PC-3 (cell line): ENCODE measurements at regions not wholly inside any gene's neighbourhood (a gene's known extent, or its start where the extent isn't known, plus 50 kb on each side); places are given as distances from the start of the nearest gene placed in this dataset.

Experiments used
- ATAC-seq: fragments of 200-7000 bp; cut with Tn5 transposase; 2 replicates; pipeline ENCODE4 v1.9.1; 2020; ENCODE audit warnings: mild to moderate bottlenecking, moderate library complexity
- BruUV-seq: library from RNA; stranded (reverse); fragments of 400-500 nt; replicated peaks from 2 replicates; lab custom pipeline; 2021; lab: Mats Ljungman, UMichigan
- CTCF ChIA-PET: fragments of 300-600 bp; sonication (Branson Sonifier 250); formaldehyde crosslinking; loops from one replicate; lab custom pipeline; 2022; ENCODE audit warnings: antibody characterized with exemption; lab: Charles Lee
- POLR2A ChIA-PET: fragments of 300-600 bp; sonication (Branson Sonifier 250); formaldehyde crosslinking; loops from one replicate; lab custom pipeline; 2022; ENCODE audit warnings: antibody characterized with exemption; ENCODE audit not compliant: unreplicated experiment; lab: Charles Lee
- DNase-seq: peaks from one replicate; pipeline ENCODE4 v3.0.0-alpha.2; 2015
- H2AFZ ChIP-seq: fragments of 300-600 bp; sonication (generic); 2 replicates; pipeline ENCODE4 v1.6.0; 2016; ENCODE audit warnings: antibody characterized with exemption, low read length
- H3F3A ChIP-seq: fragments of 300-600 bp; sonication (generic); one replicate; pipeline ENCODE4 v1.6.0; 2017; ENCODE audit warnings: antibody characterized with exemption, low read length, control low read depth, mild to moderate bottlenecking; ENCODE audit not compliant: unreplicated experiment
- H3K27ac ChIP-seq: fragments of 300-600 bp; sonication (generic); 2 replicates; pipeline ENCODE4 v1.5.1; 2016; ENCODE audit warnings: mild to moderate bottlenecking, low read length
- H3K27me3 ChIP-seq: fragments of 300-600 bp; sonication (generic); 2 replicates; pipeline ENCODE4 v1.6.1; 2016; ENCODE audit warnings: low read length, mixed read lengths
- H3K36me3 ChIP-seq: fragments of 300-600 bp; sonication (generic); 2 replicates; pipeline ENCODE4 v1.6.1; 2016; ENCODE audit warnings: low read depth, mixed run types, low read length, mixed read lengths
- H3K4me1 ChIP-seq: fragments of 300-600 bp; sonication (generic); 2 replicates; pipeline ENCODE4 v1.5.1; 2016; ENCODE audit warnings: low read length; ENCODE audit not compliant: insufficient read depth
- H3K4me2 ChIP-seq: fragments of 300-600 bp; sonication (generic); 2 replicates; pipeline ENCODE4 v1.6.0; 2016; ENCODE audit warnings: low read length
- H3K4me3 ChIP-seq: fragments of 300-600 bp; sonication (generic); 2 replicates; pipeline ENCODE4 v1.5.1; 2016; ENCODE audit warnings: mild to moderate bottlenecking, low read length, mixed read lengths
- H3K79me2 ChIP-seq: fragments of 300-600 bp; sonication (generic); 2 replicates; pipeline ENCODE4 v1.6.1; 2017; ENCODE audit warnings: low read length, mixed read lengths
- H3K9ac ChIP-seq: fragments of 300-600 bp; sonication (generic); 2 replicates; pipeline ENCODE4 v1.6.0; 2016; ENCODE audit warnings: mild to moderate bottlenecking, low read length
- H3K9me2 ChIP-seq: fragments of 300-600 bp; sonication (generic); replicated peaks from 2 replicates; pipeline ENCODE4 v1.6.1; 2016; ENCODE audit warnings: mixed run types, low read length, mixed read lengths
- H3K9me3 ChIP-seq: fragments of 300-600 bp; sonication (generic); 2 replicates; pipeline ENCODE4 v1.6.1; 2016; ENCODE audit warnings: low read length, mixed read lengths
- H4K20me1 ChIP-seq: fragments of 300-600 bp; sonication (generic); 2 replicates; pipeline ENCODE4 v1.6.1; 2016; ENCODE audit warnings: low read length, mixed read lengths
- CTCF ChIP-seq: fragments of 300-600 bp; sonication (generic); conservative IDR thresholded peaks from 2 replicates; pipeline ENCODE4 v1.5.1; 2017; ENCODE audit warnings: antibody characterized with exemption, low read depth, mild to moderate bottlenecking, low read length
- EZH2 ChIP-seq: fragments of 300-600 bp; sonication (generic); IDR thresholded peaks from one replicate; pipeline ENCODE4 v1.6.1; 2017; ENCODE audit warnings: antibody characterized with exemption, mild to moderate bottlenecking, low read length; ENCODE audit not compliant: unreplicated experiment
- EZH2phosphoT487 ChIP-seq: fragments of 300-600 bp; sonication (generic); IDR thresholded peaks from 2 replicates; pipeline ENCODE4 v1.6.1; 2018; ENCODE audit warnings: mild to moderate bottlenecking, antibody characterized with exemption, low read length, borderline replicate concordance
- intact Hi-C: fragments of 100-400 bp; cut with micrococcal nuclease; formaldehyde crosslinking; loops from 2 replicates; pipeline ENCODE4 v1.9.0; 2023

GRCh38 chr2:107688135-107688534 is 138.6 kb upstream of the RGPD4 start:
- Histone ChIP-seq H3K79me2 (no peaks in the 10 kb centered on the region), H3K4me2 (no peak overlapping the region), H3K36me3 (no peaks in the 10 kb centered on the region), H3K4me3 (no peak overlapping the region), H3K27me3 (peaks cover 50% of the 10 kb centered on the region), H3K27ac (no peak overlapping the region), H2AFZ (no peak overlapping the region), H3K4me1 (no peaks in the 10 kb centered on the region), H3F3A (no peaks in the 10 kb centered on the region), H3K9ac (no peak overlapping the region), H3K9me2 (no peaks in the 10 kb centered on the region), H3K9me3 (no peaks in the 10 kb centered on the region), H4K20me1 (no peaks in the 10 kb centered on the region)
- ChIA-PET CTCF (no interaction called here), POLR2A (no interaction called here)
- TF ChIP-seq EZH2, result no peak
- intact Hi-C loops, result no loop called here
- DNase-seq, result no peak
- BruUV-seq, result no TSS peak
- no peak for ATAC-seq

GRCh38 chr2:107693604-107694003 is 133.1 kb upstream of the RGPD4 start:
- Histone ChIP-seq H3K4me3 (no peak overlapping the region), H3K9ac (no peak overlapping the region), H3K9me2 (no peaks in the 10 kb centered on the region), H3K36me3 (no peaks in the 10 kb centered on the region), H3K4me2 (no peak overlapping the region), H3K79me2 (no peaks in the 10 kb centered on the region), H2AFZ (no peak overlapping the region), H3K4me1 (no peaks in the 10 kb centered on the region), H3K9me3 (no peaks in the 10 kb centered on the region), H3K27me3 (peaks cover 36% of the 10 kb centered on the region), H3F3A (no peaks in the 10 kb centered on the region), H4K20me1 (no peaks in the 10 kb centered on the region), H3K27ac (no peak overlapping the region)
- ChIA-PET CTCF (no interaction called here), POLR2A (no interaction called here)
- TF ChIP-seq EZH2phosphoT487, result no peak
- TF ChIP-seq EZH2, result no peak
- TF ChIP-seq CTCF, result no peak
- ATAC-seq (no peak), DNase-seq (no peak)
- no TSS peak for BruUV-seq
- intact Hi-C loops, result no loop called here

- H3K9ac ChIP-seq, result no peak overlapping the region
- no TSS peak for BruUV-seq
- H2AFZ ChIP-seq, result no peak overlapping the region
- H3K4me2 ChIP-seq, result no peak overlapping the region
- H4K20me1 ChIP-seq, result no peaks in the 10 kb centered on the region
- H3K27ac ChIP-seq, result no peak overlapping the region
- H3K9me3 ChIP-seq, result no peaks in the 10 kb centered on the region
- no peaks in the 10 kb centered on the region for H3F3A ChIP-seq
- no peaks in the 10 kb centered on the region for H3K36me3 ChIP-seq
- ATAC-seq (no peak), DNase-seq (no peak)
- no peaks in the 10 kb centered on the region for H3K79me2 ChIP-seq
- ChIA-PET CTCF (no interaction called here), POLR2A (no interaction called here)
- H3K4me1 ChIP-seq, result no peaks in the 10 kb centered on the region
- no peak for TF ChIP-seq EZH2
- no peak for TF ChIP-seq EZH2phosphoT487
- no peak for TF ChIP-seq CTCF
- intact Hi-C loops, result no loop called here
- H3K9me2 ChIP-seq, result no peaks in the 10 kb centered on the region
- H3K4me3 ChIP-seq, result no peak overlapping the region
- peaks cover 32% of the 10 kb centered on the region for H3K27me3 ChIP-seq
Observed at GRCh38 chr2:107694667-107695066, 132.0 kb upstream of the RGPD4 start.
